ENCODE measurements at regions not wholly inside any gene's neighbourhood (a gene's known extent, or its start where the extent isn't known, plus 50 kb on each side); places are given as distances from the start of the nearest gene placed in this dataset.
"Not testable (repeated sequence)": the region's sequence is repeated elsewhere in the genome, so short reads cannot be mapped to it uniquely, and the experiment has no call there.

DNA sequence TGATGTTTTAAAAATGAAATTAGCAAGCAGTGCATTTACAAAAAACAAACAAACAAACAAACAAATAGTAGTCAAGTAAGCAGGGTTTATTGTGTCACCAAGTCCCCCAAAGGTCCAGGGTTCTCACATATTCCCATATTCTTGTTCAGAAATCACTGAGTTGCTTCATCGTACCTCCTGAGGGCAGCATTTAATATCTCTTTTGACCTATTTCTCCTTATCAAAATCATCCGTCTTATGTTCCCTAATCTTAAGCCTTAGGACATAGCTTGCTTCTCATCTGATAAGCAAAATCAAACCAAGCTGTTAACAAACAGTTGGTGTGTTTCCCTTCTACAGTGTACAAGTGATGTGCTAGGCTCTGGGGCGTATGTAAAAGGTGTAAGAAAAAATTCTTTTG is 109.5 kb upstream of the MAN2A1 start:
- DNase-seq, result no peak

DNA sequence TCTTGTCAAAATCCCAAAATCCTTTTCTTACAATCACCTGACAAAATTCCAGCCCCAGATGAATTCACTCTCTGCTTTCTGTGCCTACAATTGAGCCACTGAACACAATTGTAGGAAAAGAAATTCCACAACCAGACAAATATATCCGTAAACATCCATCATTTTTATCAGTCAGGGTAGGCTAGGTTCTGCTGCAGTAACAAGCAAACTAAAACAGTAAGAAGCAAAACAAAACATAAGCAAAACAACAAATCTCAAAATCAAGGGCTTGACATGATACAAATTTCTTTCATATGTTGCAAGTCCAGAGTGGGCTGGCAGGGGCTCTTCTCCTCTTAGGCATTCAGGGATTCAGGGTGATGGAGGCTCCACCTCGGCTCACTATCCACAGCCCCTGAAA is 114.2 kb upstream of the MAN2A1 start:
- no peak for DNase-seq

DNA sequence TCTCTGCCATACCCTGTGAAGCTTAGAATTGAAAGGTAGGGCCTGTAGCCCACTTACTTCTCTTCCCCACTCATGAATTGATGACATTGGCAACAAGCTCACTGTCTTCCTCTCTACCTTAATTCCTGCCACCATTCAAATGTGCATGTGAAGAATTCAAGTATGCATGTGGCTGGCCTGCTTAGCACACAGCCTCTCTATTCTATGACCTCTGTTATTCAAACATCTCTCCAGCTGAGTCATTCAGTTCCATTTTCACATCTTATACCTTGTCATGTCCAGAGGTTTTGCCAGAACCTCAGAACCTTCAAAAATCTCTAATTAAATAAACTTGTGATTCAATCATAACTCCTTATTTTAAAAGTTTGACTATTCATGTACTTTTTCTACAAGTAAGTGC is 114.7 kb upstream of the MAN2A1 start:
- DNase-seq, result no peak

- no peak for DNase-seq
Observed at GRCh38 chr5:109573766-109574165, 116.0 kb upstream of the MAN2A1 start.

- no peak for DNase-seq
Observed at GRCh38 chr5:109573256-109573655, 116.5 kb upstream of the MAN2A1 start.

- DNase-seq, result no peak
Observed at GRCh38 chr5:109571785-109572184, 117.9 kb upstream of the MAN2A1 start.

- DNase-seq, result no peak
Observed at GRCh38 chr5:109570362-109570874, 119.3 kb upstream of the MAN2A1 start.

DNA sequence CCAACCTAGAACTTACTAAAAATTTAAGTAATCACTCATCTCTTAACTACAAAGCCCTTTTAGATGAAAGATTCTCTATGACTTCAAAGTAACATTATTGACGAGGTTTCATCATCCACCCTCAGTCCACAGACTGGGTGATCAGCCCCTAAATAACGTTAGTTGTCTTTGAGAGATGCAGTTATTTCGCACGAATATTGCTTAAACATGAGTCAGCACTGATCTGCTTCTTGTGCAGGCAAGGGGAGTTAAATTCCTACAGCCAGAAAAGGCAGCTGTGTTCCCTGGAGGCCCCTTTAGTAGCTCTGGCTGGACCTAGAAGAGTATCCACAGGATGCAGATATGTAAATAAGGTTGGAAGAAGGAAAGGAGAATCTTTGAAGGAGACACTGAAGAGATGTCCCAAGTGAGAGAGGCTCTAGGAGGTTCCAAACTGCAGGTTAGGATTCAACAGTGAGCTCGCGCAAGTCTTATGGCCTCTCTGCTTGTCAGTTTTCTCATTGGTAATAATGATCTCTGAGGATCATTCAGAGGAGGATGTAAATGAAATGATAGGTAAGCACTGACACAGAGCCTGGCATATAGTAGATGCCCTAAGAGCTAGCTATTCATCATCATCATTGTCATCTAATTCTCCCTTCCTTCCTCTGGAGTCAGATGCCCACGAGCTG is 122.2 kb upstream of the MAN2A1 start:
- no peak for DNase-seq

DNA sequence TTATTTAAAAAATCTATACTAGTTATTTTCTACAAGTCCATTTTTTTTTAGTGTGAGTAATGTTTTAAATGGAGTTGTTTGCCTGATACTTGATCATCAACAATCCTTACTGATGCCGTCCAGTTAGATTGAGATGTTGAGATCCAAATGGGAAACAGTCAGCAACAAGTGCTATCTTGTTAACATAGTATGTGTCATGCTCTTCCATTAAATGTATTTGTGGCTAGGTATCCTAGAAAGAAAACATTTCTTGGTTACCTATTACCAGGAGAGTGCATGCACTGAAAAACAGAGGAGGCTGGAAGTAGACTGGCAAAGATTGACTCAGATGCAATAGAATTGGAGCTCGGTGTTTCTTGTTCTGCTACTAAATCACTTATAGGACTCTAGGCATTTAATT is 123.4 kb upstream of the MAN2A1 start:
- no peak for DNase-seq

- no peak for DNase-seq
Observed at GRCh38 chr5:109563739-109564138, 126.0 kb upstream of the MAN2A1 start.

- DNase-seq, result no peak
Observed at GRCh38 chr5:109563189-109563588, 126.5 kb upstream of the MAN2A1 start.

- no peak for DNase-seq
Observed at GRCh38 chr5:109562441-109562840, 127.3 kb upstream of the MAN2A1 start.

- no peak for DNase-seq
Observed at GRCh38 chr5:109561447-109561846, 128.3 kb upstream of the MAN2A1 start.

DNA sequence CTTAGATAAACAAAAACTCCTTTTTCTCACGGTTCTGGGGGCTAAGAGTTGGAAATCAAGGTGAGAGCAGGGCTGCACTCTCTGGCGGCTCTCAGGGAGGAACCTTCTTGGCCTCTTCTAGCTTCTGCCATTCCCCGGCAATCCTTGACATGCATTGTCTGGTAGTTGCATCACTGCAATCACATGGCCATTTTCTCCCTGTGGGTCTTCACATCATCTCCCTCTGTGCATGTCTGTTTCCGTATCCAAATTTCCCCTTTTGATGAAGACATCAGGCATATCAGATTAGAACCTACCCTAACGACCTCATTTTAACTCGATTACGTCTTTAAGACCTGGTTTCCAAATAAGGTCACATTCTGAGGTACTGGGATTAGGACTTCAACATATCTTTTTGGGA is 129.2 kb upstream of the MAN2A1 start:
- DNase-seq, result no peak

GRCh38 chr5:109558952-109559351 is 130.8 kb upstream of the MAN2A1 start:
- DNase-seq, result no peak

GRCh38 chr5:109558364-109558763 is 131.4 kb upstream of the MAN2A1 start:
- no peak for DNase-seq

DNA sequence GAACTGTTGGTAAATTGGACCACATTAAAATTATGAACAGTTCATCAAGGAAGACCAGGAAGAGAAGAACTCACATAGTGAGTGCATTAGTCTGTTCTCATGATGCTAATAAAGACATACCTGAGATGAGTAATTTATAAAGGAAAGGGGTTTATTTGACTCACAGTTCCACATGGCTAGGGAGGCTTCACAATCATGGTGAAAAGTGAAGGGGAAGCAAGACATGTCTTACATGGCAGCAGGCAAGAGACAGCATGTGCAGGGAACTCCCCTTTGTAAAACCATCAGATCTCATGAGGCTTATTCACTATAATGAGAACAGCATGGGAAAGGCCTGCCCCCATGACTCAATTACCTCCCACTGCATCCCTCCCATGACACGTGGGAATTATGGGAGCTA is 135.9 kb upstream of the MAN2A1 start:
- no peak for DNase-seq

DNA sequence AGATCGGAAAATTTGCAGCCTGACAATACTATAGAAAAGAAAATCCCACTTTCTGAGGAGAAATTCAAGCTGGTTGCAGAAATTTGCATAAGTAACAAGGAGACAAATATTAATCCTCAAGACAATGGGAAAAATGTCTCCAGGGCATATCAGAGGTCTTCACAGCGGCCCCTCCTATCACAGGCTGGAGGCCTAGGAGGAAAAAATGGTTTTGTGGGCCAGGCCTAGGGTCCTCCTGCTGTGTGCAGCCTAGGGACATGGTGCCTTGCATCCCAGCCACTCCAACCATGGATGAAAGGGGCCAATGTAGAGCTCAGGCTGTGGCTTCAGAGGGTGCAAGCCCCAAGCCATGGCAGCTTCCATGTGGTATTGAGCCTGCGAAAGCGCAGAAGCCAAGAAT is 138.5 kb upstream of the MAN2A1 start:
- not testable (repeated sequence) for DNase-seq

- DNase-seq, result no peak
Observed at GRCh38 chr5:109550077-109550476, 139.7 kb upstream of the MAN2A1 start.

DNA sequence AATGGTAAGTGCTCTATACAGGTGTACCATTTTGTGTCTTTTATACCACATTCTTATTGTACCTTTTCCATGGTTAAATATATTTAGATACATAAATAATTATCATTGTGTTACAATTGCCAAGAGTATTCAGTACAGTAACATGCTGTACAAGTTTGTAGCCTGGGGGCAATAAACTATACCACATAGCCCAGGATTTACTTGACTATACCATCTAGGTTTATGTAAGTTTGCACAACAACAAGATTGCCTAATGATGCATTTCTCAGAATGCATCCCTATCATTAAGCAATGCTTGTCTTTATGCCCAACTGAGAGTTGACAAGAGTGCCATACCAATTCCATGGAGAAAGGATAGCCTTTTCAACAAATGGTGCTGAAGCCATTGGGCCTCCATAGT is 136.7 kb upstream of the PJA2 start:
- DNase-seq, result no peak

DNA sequence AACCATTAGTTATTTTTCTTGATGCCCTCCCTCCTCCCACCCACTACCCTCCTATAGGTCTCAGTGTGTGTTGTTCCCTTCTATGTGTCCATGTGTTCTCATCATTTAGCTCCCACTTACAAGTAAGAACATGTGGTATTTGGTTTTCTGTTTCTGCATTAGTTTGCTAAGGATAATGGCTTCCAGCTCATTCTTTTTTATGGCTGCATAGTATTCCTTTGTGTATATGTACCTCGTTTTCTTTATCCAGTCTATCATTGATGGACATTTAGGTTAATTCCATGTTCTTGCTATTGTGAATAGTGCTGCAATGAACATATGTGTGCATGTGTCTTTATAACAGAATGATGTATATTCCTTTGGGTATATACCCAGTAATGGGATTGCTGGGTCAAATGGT is 135.1 kb upstream of the PJA2 start:
- DNase-seq, result not testable (repeated sequence)

DNA sequence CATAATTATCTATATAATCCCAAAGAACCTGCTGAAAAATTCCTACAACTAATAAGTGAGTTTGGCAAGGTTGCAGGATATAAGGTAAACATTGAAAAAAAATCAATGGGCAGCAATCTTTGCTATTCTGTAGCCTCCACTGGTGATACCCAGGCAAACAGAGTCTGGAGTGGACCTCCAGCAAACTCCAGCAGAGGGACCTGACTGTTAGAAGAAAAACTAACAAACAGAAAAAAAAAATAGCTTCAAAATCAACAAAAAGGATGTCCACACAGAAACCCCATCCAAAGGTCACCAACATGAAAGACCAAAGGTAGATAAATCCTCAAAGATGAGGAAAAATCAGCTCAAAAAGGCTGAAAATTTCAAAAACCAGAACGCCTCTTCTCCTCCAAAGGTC is 128.9 kb upstream of the PJA2 start:
- not testable (repeated sequence) for DNase-seq

DNA sequence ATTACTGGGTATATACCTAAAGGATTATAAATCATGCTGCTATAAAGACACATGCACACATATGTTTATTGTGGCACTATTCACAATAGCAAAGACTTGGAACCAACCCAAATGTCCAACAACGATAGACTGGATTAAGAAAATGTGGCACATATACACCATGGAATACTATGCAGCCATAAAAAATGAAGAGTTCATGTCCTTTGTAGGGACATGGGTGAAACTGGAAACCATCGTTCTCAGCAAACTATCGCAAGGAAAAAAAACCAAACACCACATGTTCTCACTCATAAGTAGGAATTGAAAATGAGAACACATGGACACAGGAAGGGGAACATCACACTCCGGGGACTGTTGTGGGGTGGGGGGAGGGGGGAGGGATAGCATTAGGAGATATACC is 125.3 kb upstream of the PJA2 start:
- not testable (repeated sequence) for DNase-seq

DNA sequence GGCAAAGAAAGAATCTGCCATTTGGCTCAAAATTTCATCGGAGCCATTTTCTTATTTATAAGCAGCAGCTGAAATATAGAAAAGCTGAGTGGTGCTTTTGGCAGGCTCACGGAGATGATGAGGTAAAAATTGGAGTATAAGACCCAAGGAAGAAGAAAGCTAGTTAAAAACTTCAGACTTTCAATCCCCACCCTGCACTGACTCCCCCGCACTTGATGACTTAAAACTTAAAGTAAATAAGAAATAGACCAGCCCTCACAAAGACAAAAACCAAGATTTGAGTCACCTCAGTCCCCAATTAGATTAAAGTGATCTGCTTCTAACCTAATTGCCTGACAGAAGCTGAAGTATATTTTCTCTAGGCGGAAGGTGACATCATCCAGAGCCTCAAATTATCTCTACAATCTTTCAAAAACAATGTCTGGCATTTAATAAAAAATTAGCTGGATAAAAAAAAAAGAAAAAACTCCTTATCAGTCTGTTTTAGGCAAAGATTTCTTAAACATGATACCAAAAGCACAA is 124.0 kb upstream of the PJA2 start:
- DNase-seq, result no peak

Data from nucleus accumbens (tissue), 56 donors.